Liver (tissue), 3 donors: ENCODE measurements at regions not wholly inside any gene's neighbourhood (a gene's known extent, or its start where the extent isn't known, plus 50 kb on each side); places are given as distances from the start of the nearest gene placed in this dataset.

Source experiments
- CTCF ChIP-seq: fragments of 150-350 bp; IDR thresholded peaks from 2 replicates; pipeline ENCODE4 v1.5.1; 2017; ENCODE audit warnings: improper control_type of control experiment, low read depth, low read length; ENCODE audit not compliant: missing input control
- JUND ChIP-seq, 2 donors: IDR thresholded peaks; 2 replicates each; pipeline ENCODE4 v1.6.1; 2016; ENCODE audit warnings: antibody characterized with exemption in 2 of 2
- SP1 ChIP-seq: IDR thresholded peaks from 2 replicates; pipeline ENCODE4 v1.6.1; 2018; ENCODE audit warnings: antibody characterized with exemption, mild to moderate bottlenecking
- TAF1 ChIP-seq: conservative IDR thresholded peaks from 2 replicates; pipeline ENCODE4 v1.6.1; 2016; ENCODE audit warnings: antibody characterized with exemption, mild to moderate bottlenecking
- ZBTB33 ChIP-seq: IDR thresholded peaks from 2 replicates; pipeline ENCODE4 v1.6.1; 2016; ENCODE audit warnings: antibody characterized with exemption
- donor health status: healthy.
- donor health status: healthy.

GRCh38 chr16:66154801-66155200, 211.7 kb upstream of the CDH5 start:
- TF ChIP-seq SP1 (no peak), JUND (IDR thresholded peaks at IDR 0.05) (no peak), CTCF (no peak), TAF1 (no peak), ZBTB33 (no peak)
